Peyer's patch (tissue), 4 donors: ENCODE measurements at regions not wholly inside any gene's neighbourhood (a gene's known extent, or its start where the extent isn't known, plus 50 kb on each side); places are given as distances from the start of the nearest gene placed in this dataset.

Source experiments
- CTCF ChIP-seq, 6 experiments: fragments of 450-650 bp in 4 of 6; fragments of 200-600 bp in 2 of 6; sonication (generic) in 1 of 6; IDR thresholded peaks; one replicate each; pipeline ENCODE4 v1.5.1; 2017 to 2019; ENCODE audit warnings: antibody characterized with exemption in 6 of 6, mild to moderate bottlenecking in 3 of 6, moderate library complexity in 1 of 6
- POLR2A ChIP-seq, 2 donors: fragments of 450-650 bp; IDR thresholded peaks; one replicate each; pipeline ENCODE4 v1.5.1; 2017; ENCODE audit warnings: antibody characterized with exemption in 2 of 2, mild to moderate bottlenecking in 2 of 2, moderate library complexity in 2 of 2

- TF ChIP-seq POLR2A (IDR thresholded peaks at IDR 0.05), result no peak
- no peak for TF ChIP-seq CTCF (IDR thresholded peaks at IDR 0.05)
Measured at GRCh38 chr4:123304151-123304964, 92.2 kb upstream of the SPRY1 start.
